GM18951 (cell line): ENCODE measurements at regions not wholly inside any gene's neighbourhood (a gene's known extent, or its start where the extent isn't known, plus 50 kb on each side); places are given as distances from the start of the nearest gene placed in this dataset.

Experiments
- POLR2A ChIP-seq: IDR thresholded peaks from 4 replicates; pipeline ENCODE4 v1.6.1; 2011; ENCODE audit warnings: mild to moderate bottlenecking; ENCODE audit not compliant: insufficient read length, insufficient read depth; ENCODE audit errors: extremely low read depth
- in situ Hi-C: fragments of 300-500 bp; cut with MboI; formaldehyde crosslinking; loops from one replicate; pipeline ENCODE4 v1.12.0; 2022; ENCODE audit warnings: low sequenced_read_pairs, mixed read lengths, inconsistent platforms; ENCODE audit not compliant: unreplicated experiment

GRCh38 chr4:1475277-1476139, 69.3 kb upstream of the NKX1-1 start:
- in situ Hi-C loops: no loop called here
- no peak for TF ChIP-seq POLR2A

- in situ Hi-C loops: no loop called here
- no peak for TF ChIP-seq POLR2A
Observed at GRCh38 chr4:1474126-1475090, 68.2 kb upstream of the NKX1-1 start.

- in situ Hi-C loops: no loop called here
- no peak for TF ChIP-seq POLR2A
Observed at GRCh38 chr4:1473718-1474117, 67.5 kb upstream of the NKX1-1 start.

GRCh38 chr4:1472911-1473518, 66.8 kb upstream of the NKX1-1 start:
- TF ChIP-seq POLR2A: no peak
- in situ Hi-C loops: no loop called here

GRCh38 chr4:1472148-1472797, 66.0 kb upstream of the NKX1-1 start:
- in situ Hi-C loops: no loop called here
- TF ChIP-seq POLR2A: no peak

- in situ Hi-C loops: no loop called here
- TF ChIP-seq POLR2A: no peak
Observed at GRCh38 chr4:1471443-1472147, 65.4 kb upstream of the NKX1-1 start.

GRCh38 chr4:1470816-1471442, 64.7 kb upstream of the NKX1-1 start:
- in situ Hi-C loops: no loop called here
- no peak for TF ChIP-seq POLR2A

- in situ Hi-C loops: no loop called here
Observed at GRCh38 chr4:1470393-1470670, 64.1 kb upstream of the NKX1-1 start.

GRCh38 chr4:1469607-1470392, 63.6 kb upstream of the NKX1-1 start:
- in situ Hi-C loops: loop anchor here (10.0 kb wide), 1 partner anchor 65 kb away; the partner anchor contains the start of gene NKX1-1
- TF ChIP-seq POLR2A: no peak

More at GRCh38 chr4:1470393-1470670, 64.1 kb upstream of the NKX1-1 start:
- no peak for TF ChIP-seq POLR2A

GRCh38 chr4:1469043-1469442, 62.8 kb upstream of the NKX1-1 start:
- in situ Hi-C loops: loop anchor here (10.0 kb wide), 1 partner anchor 64 kb away; the partner anchor contains the start of gene NKX1-1
- no peak for TF ChIP-seq POLR2A

GRCh38 chr4:1467581-1468458, 61.6 kb upstream of the NKX1-1 start:
- TF ChIP-seq POLR2A: no peak
- in situ Hi-C loops: loop anchor here (10.0 kb wide), 1 partner anchor 63 kb away; the partner anchor contains the start of gene NKX1-1
